Mesodermal cell (in vitro differentiated cells): ENCODE measurements at regions not wholly inside any gene's neighbourhood (a gene's known extent, or its start where the extent isn't known, plus 50 kb on each side); places are given as distances from the start of the nearest gene placed in this dataset.

ENCODE experiments used
- H3K27ac ChIP-seq: 2 replicates; pipeline ENCODE4 v1.7.0; 2013; ENCODE audit warnings: mild to moderate bottlenecking, low read depth, low read length, moderate library complexity; ENCODE audit not compliant: severe bottlenecking
- H3K36me3 ChIP-seq: 2 replicates; pipeline ENCODE4 v1.7.1; 2013; ENCODE audit warnings: mild to moderate bottlenecking, low read length, moderate library complexity; ENCODE audit not compliant: control insufficient read depth, insufficient read depth
- H3K4me1 ChIP-seq: one replicate; pipeline ENCODE4 v1.7.1; 2013; ENCODE audit warnings: mild to moderate bottlenecking, low read length; ENCODE audit not compliant: insufficient read depth, control insufficient read depth, poor library complexity, severe bottlenecking
- H3K4me3 ChIP-seq: 2 replicates; pipeline ENCODE4 v1.7.0; 2013; ENCODE audit warnings: low read length, control low read depth, mild to moderate bottlenecking; ENCODE audit not compliant: insufficient read depth, poor library complexity, severe bottlenecking; ENCODE audit errors: extremely low read depth
- H3K9me3 ChIP-seq: 2 replicates; pipeline ENCODE4 v1.7.1; 2013; ENCODE audit warnings: mild to moderate bottlenecking, low read length, moderate library complexity; ENCODE audit not compliant: control insufficient read depth
- WGBS, 2 experiments: methylation state at CpG; one replicate each; pipeline ENCODE4 v1.1.5; 2013; ENCODE audit warnings: missing lambda C conversion rate in 2 of 2; ENCODE audit not compliant: insufficient coverage in 2 of 2; 5-methylcytosine and 5-hydroxymethylcytosine counted together

- no peak overlapping the region for H3K27ac ChIP-seq
- peaks cover 5% of the 10 kb centered on the region for H3K9me3 ChIP-seq
- H3K36me3 ChIP-seq, result no peaks in the 10 kb centered on the region
- H3K4me3 ChIP-seq, result no peak overlapping the region
- WGBS, 2 experiments, result no CpG with 5 or more reads among the region's 2 CpGs
- no peaks in the 10 kb centered on the region for H3K4me1 ChIP-seq
Measured at GRCh38 chr3:152076148-152076547, 192.6 kb upstream of the MBNL1 start.

- Histone ChIP-seq H3K9me3 (peaks cover 5% of the 10 kb centered on the region), H3K4me1 (no peaks in the 10 kb centered on the region), H3K27ac (no peak overlapping the region), H3K36me3 (no peaks in the 10 kb centered on the region), H3K4me3 (no peak overlapping the region)
- WGBS, 2 experiments, result 94 to 100% methylated on average over 2 of the region's 2 CpGs
Measured at GRCh38 chr3:152079980-152080379, 188.7 kb upstream of the MBNL1 start.

- no peaks in the 10 kb centered on the region for H3K36me3 ChIP-seq
- H3K9me3 ChIP-seq, result peaks cover 5% of the 10 kb centered on the region
- no peak overlapping the region for H3K4me3 ChIP-seq
- no peaks in the 10 kb centered on the region for H3K4me1 ChIP-seq
- 44 to 68% methylated on average over 2 of the region's 2 CpGs for WGBS, 2 experiments
- no peak overlapping the region for H3K27ac ChIP-seq
Measured at GRCh38 chr3:152083135-152083534, 185.6 kb upstream of the MBNL1 start.

- H3K9me3 ChIP-seq, result peaks cover 5% of the 10 kb centered on the region
- no peak overlapping the region for H3K27ac ChIP-seq
- WGBS, 2 experiments, result 94 to 100% methylated on average over 1 to 2 of the region's 2 CpGs
- H3K36me3 ChIP-seq, result no peaks in the 10 kb centered on the region
- H3K4me1 ChIP-seq, result no peaks in the 10 kb centered on the region
- H3K4me3 ChIP-seq, result no peak overlapping the region
Measured at GRCh38 chr3:152084441-152085158, 184.1 kb upstream of the MBNL1 start.

GRCh38 chr3:152087153-152087552, 181.6 kb upstream of the MBNL1 start:
- Histone ChIP-seq H3K4me3 (no peak overlapping the region), H3K27ac (no peak overlapping the region), H3K4me1 (no peaks in the 10 kb centered on the region), H3K9me3 (no peaks in the 10 kb centered on the region), H3K36me3 (no peaks in the 10 kb centered on the region)

GRCh38 chr3:152089528-152089927, 179.2 kb upstream of the MBNL1 start:
- no peaks in the 10 kb centered on the region for H3K4me1 ChIP-seq
- H3K27ac ChIP-seq, result no peak overlapping the region
- H3K4me3 ChIP-seq, result no peak overlapping the region
- H3K9me3 ChIP-seq, result no peaks in the 10 kb centered on the region
- no peaks in the 10 kb centered on the region for H3K36me3 ChIP-seq

- no peak overlapping the region for H3K27ac ChIP-seq
- H3K9me3 ChIP-seq, result no peaks in the 10 kb centered on the region
- WGBS, 2 experiments, result no CpG with 5 or more reads among the region's 1 CpG
- H3K4me1 ChIP-seq, result no peaks in the 10 kb centered on the region
- no peak overlapping the region for H3K4me3 ChIP-seq
- H3K36me3 ChIP-seq, result no peaks in the 10 kb centered on the region
Measured at GRCh38 chr3:152091725-152092124, 177.0 kb upstream of the MBNL1 start.

GRCh38 chr3:152093901-152094300, 174.8 kb upstream of the MBNL1 start:
- Histone ChIP-seq H3K4me1 (no peaks in the 10 kb centered on the region), H3K36me3 (no peaks in the 10 kb centered on the region), H3K27ac (no peak overlapping the region), H3K4me3 (no peak overlapping the region), H3K9me3 (no peaks in the 10 kb centered on the region)

GRCh38 chr3:152094406-152094805, 174.3 kb upstream of the MBNL1 start:
- H3K27ac ChIP-seq, result no peak overlapping the region

GRCh38 chr3:152095472-152095871, 173.3 kb upstream of the MBNL1 start:
- no peak overlapping the region for H3K27ac ChIP-seq
- H3K36me3 ChIP-seq, result no peaks in the 10 kb centered on the region
- H3K4me1 ChIP-seq, result no peaks in the 10 kb centered on the region
- no peak overlapping the region for H3K4me3 ChIP-seq
- no peaks in the 10 kb centered on the region for H3K9me3 ChIP-seq

More at GRCh38 chr3:152094406-152094805, 174.3 kb upstream of the MBNL1 start:
- Histone ChIP-seq H3K9me3 (no peaks in the 10 kb centered on the region), H3K4me1 (no peaks in the 10 kb centered on the region), H3K36me3 (no peaks in the 10 kb centered on the region), H3K4me3 (no peak overlapping the region)

- no peak overlapping the region for H3K4me3 ChIP-seq
- no peaks in the 10 kb centered on the region for H3K9me3 ChIP-seq
- 83 to 100% methylated on average over 3 of the region's 5 CpGs for WGBS, 2 experiments
Measured at GRCh38 chr3:152096280-152096906, 172.3 kb upstream of the MBNL1 start.

More at GRCh38 chr3:152096280-152096906, 172.3 kb upstream of the MBNL1 start:
- H3K4me1 ChIP-seq, result no peaks in the 10 kb centered on the region
- H3K27ac ChIP-seq, result no peak overlapping the region
- H3K36me3 ChIP-seq, result no peaks in the 10 kb centered on the region
